Loucy (cell line): ENCODE measurements at regions not wholly inside any gene's neighbourhood (a gene's known extent, or its start where the extent isn't known, plus 50 kb on each side); places are given as distances from the start of the nearest gene placed in this dataset.

Experiments used
- EZH2phosphoT487 ChIP-seq: fragments of 200-600 bp; IDR thresholded peaks from 2 replicates; pipeline ENCODE4 v1.6.1; 2018; ENCODE audit warnings: antibody characterized with exemption, mild to moderate bottlenecking, moderate library complexity, borderline replicate concordance
- TF ChIP-seq, protein P1 (sequence below): fragments of 200-600 bp; sonication (generic); conservative IDR thresholded peaks from 2 replicates; pipeline ENCODE4 v1.5.1; 2014; ENCODE audit warnings: mild to moderate bottlenecking, antibody characterized with exemption, low read length

DNA sequence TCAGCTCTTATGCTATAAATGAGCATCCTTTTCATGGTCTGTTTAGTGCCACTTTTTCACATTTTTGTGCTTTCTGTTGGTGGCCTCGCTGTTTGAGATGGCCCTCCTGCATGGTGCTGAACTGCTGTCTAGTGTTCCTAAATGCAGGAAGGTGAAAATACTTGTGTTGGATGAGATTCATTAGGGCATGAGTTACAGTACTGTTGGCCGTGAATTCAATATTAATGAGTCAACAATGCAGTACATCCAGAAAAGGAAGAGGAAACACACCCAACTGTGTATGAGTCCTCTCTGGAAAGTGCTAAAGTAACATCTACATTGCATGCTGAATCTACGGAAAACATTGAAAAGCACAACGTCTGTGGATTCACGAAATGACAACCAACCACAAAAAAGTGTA lies 124.0 kb downstream of the HERPUD2 start:
- TF ChIP-seq, protein P1, sequence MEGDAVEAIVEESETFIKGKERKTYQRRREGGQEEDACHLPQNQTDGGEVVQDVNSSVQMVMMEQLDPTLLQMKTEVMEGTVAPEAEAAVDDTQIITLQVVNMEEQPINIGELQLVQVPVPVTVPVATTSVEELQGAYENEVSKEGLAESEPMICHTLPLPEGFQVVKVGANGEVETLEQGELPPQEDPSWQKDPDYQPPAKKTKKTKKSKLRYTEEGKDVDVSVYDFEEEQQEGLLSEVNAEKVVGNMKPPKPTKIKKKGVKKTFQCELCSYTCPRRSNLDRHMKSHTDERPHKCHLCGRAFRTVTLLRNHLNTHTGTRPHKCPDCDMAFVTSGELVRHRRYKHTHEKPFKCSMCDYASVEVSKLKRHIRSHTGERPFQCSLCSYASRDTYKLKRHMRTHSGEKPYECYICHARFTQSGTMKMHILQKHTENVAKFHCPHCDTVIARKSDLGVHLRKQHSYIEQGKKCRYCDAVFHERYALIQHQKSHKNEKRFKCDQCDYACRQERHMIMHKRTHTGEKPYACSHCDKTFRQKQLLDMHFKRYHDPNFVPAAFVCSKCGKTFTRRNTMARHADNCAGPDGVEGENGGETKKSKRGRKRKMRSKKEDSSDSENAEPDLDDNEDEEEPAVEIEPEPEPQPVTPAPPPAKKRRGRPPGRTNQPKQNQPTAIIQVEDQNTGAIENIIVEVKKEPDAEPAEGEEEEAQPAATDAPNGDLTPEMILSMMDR: no peak
- TF ChIP-seq EZH2phosphoT487: no peak
